Lower lobe of right lung (tissue), 2 donors: ENCODE measurements at regions not wholly inside any gene's neighbourhood (a gene's known extent, or its start where the extent isn't known, plus 50 kb on each side); places are given as distances from the start of the nearest gene placed in this dataset.

Experiments used
- ATAC-seq, 2 donors: fragments of 200-7000 bp; cut with Tn5 transposase; one replicate each; pipeline ENCODE4 v1.9.1; 2020 to 2022; ENCODE audit warnings: mild to moderate bottlenecking in 2 of 2, moderate library complexity in 2 of 2
- DNase-seq: peaks from one replicate; pipeline ENCODE4 v3.0.0-alpha.2; 2020
- H3K27ac ChIP-seq: fragments of 200-600 bp; one replicate; pipeline ENCODE4 v1.8.0; 2022
- H3K27me3 ChIP-seq: fragments of 200-600 bp; one replicate; pipeline ENCODE4 v1.8.0; 2022; ENCODE audit warnings: low read depth
- H3K36me3 ChIP-seq: fragments of 200-600 bp; one replicate; pipeline ENCODE4 v1.8.0; 2022; ENCODE audit warnings: mild to moderate bottlenecking
- H3K4me1 ChIP-seq: fragments of 200-600 bp; one replicate; pipeline ENCODE4 v1.8.0; 2022
- H3K4me3 ChIP-seq: fragments of 200-600 bp; one replicate; pipeline ENCODE4 v1.8.0; 2022; ENCODE audit warnings: mild to moderate bottlenecking
- H3K9me3 ChIP-seq: fragments of 200-600 bp; one replicate; pipeline ENCODE4 v1.8.0; 2022
- CTCF ChIP-seq: fragments of 200-600 bp; IDR thresholded peaks from one replicate; pipeline ENCODE4 v1.8.0; 2022; ENCODE audit warnings: antibody characterized with exemption, mild to moderate bottlenecking
- intact Hi-C: fragments of 100-400 bp; cut with DNase I; formaldehyde crosslinking; loops from one replicate; pipeline ENCODE4 v1.11.0; 2022
- donor health status: DM: no; HTN: yes; CAD: no; lungs with severe emphysema.

DNA sequence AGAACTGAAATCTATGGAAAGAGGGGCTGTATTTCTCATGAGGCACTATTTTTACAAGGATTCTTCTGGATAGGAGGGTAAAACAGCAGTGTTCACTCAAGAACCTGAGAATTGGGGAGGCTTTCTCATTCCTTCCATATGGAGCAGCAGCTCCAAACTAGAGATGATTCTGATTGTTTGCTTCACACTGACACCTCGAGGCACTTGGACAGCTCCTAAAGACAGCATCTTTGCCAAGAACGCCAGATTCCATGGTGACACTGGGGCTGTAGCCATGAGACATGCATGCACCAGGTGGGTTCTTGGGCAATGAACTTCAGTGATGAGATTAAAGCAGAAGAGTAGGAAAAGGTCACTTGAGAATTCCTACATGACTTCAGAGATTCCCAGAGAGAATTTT lies 361.5 kb upstream of the HTR2A start:
- H3K27ac ChIP-seq = no peak overlapping the region
- DNase-seq (no peak), ATAC-seq (no peak)
- no peaks in the 10 kb centered on the region for H3K9me3 ChIP-seq
- H3K36me3 ChIP-seq = no peaks in the 10 kb centered on the region
- H3K4me1 ChIP-seq = no peaks in the 10 kb centered on the region
- no peak overlapping the region for H3K4me3 ChIP-seq
- TF ChIP-seq CTCF = no peak
- intact Hi-C loops = no loop called here
- H3K27me3 ChIP-seq = no peaks in the 10 kb centered on the region

DNA sequence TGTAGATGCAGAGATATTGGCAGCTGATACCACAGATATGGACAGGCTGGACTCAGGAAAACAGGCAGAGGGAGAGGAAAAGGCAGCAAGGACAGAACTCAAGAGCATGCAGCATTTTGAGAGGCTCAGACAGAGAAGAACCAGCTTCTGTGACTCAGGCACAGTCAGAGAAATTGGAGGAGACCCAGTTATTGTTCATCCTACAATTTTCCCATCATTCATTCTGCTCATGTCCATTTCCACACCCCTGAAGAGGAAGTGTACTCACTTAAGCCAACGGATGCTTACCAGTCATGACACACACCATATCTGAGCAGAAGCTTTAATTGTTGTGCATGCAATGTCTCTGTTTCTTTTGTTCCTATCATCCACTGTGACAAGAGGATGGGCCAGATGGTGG lies 359.8 kb upstream of the HTR2A start:
- no peak overlapping the region for H3K27ac ChIP-seq
- no peaks in the 10 kb centered on the region for H3K36me3 ChIP-seq
- DNase-seq (no peak), ATAC-seq (no peak)
- no peaks in the 10 kb centered on the region for H3K9me3 ChIP-seq
- no peaks in the 10 kb centered on the region for H3K4me1 ChIP-seq
- TF ChIP-seq CTCF = no peak
- no peak overlapping the region for H3K4me3 ChIP-seq
- H3K27me3 ChIP-seq = no peaks in the 10 kb centered on the region
- intact Hi-C loops = no loop called here

GRCh38 chr13:47252627-47253026 lies 355.8 kb upstream of the HTR2A start:
- Histone ChIP-seq H3K4me1 (no peaks in the 10 kb centered on the region), H3K27me3 (no peaks in the 10 kb centered on the region), H3K4me3 (no peak overlapping the region), H3K27ac (no peak overlapping the region), H3K36me3 (no peaks in the 10 kb centered on the region), H3K9me3 (no peaks in the 10 kb centered on the region)
- TF ChIP-seq CTCF = no peak
- intact Hi-C loops = no loop called here
- DNase-seq = no peak
- ATAC-seq = no peak

DNA sequence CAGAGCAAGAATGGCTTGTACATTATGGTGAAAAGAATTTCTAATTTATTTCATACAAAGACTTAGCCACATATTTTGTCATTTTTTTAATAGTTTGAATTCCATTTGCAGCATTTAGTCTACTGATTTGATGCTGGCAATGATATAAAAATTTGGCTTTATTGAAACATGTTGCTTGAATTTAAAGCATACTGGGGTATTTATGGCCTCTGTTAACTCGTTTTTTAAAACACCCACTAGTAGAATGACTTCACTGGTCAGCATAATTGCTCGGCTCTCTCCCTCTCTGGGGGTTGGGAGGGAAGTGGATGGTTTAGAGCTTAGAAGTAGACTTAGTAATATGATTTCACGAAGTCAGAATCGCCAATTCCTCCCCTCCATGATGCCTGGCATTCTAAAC lies 354.9 kb upstream of the HTR2A start:
- intact Hi-C loops = no loop called here
- ATAC-seq = no peak
- H3K27me3 ChIP-seq = no peaks in the 10 kb centered on the region
- H3K4me3 ChIP-seq = no peak overlapping the region
- H3K27ac ChIP-seq = no peak overlapping the region
- TF ChIP-seq CTCF = no peak
- DNase-seq = no peak
- no peaks in the 10 kb centered on the region for H3K36me3 ChIP-seq
- H3K4me1 ChIP-seq = no peaks in the 10 kb centered on the region
- H3K9me3 ChIP-seq = no peaks in the 10 kb centered on the region

- Histone ChIP-seq H3K4me3 (no peak overlapping the region), H3K36me3 (no peaks in the 10 kb centered on the region), H3K9me3 (no peaks in the 10 kb centered on the region), H3K4me1 (no peaks in the 10 kb centered on the region), H3K27ac (no peak overlapping the region), H3K27me3 (no peaks in the 10 kb centered on the region)
- DNase-seq (no peak), ATAC-seq (no peak)
- intact Hi-C loops = no loop called here
- TF ChIP-seq CTCF = no peak
These were observed 353.3 kb upstream of the HTR2A start for GRCh38 chr13:47250146-47250545.

GRCh38 chr13:47249266-47249665 lies 352.4 kb upstream of the HTR2A start:
- TF ChIP-seq CTCF = no peak
- no peaks in the 10 kb centered on the region for H3K36me3 ChIP-seq
- ATAC-seq = no peak

More at GRCh38 chr13:47249266-47249665, 352.4 kb upstream of the HTR2A start:
- no peak for DNase-seq
- Histone ChIP-seq H3K9me3 (no peaks in the 10 kb centered on the region), H3K27me3 (no peaks in the 10 kb centered on the region), H3K4me3 (no peak overlapping the region), H3K4me1 (no peaks in the 10 kb centered on the region), H3K27ac (no peak overlapping the region)
- intact Hi-C loops = no loop called here
